Omental fat pad (tissue), 3 donors: ENCODE measurements at regions not wholly inside any gene's neighbourhood (a gene's known extent, or its start where the extent isn't known, plus 50 kb on each side); places are given as distances from the start of the nearest gene placed in this dataset.

Experiments used
- ATAC-seq: fragments of 150-250 bp; one replicate; pipeline ENCODE4 v1.9.1; 2016; ENCODE audit warnings: mild to moderate bottlenecking, moderate library complexity; ENCODE audit not compliant: low FRiP score
- DNase-seq: peaks from one replicate; pipeline ENCODE4 v3.0.0-alpha.2; 2019; ENCODE audit warnings: low spot score
- CTCF ChIP-seq, 3 donors: fragments of 450-650 bp; IDR thresholded peaks; one replicate each; pipeline ENCODE4 v1.5.1; 2016 to 2017; ENCODE audit warnings: antibody characterized with exemption in 3 of 3, mild to moderate bottlenecking in 3 of 3, moderate library complexity in 2 of 3

GRCh38 chr16:85254051-85254450, 141.8 kb upstream of the CIBAR2 start:
- ATAC-seq (no peak), DNase-seq (no peak)
- TF ChIP-seq CTCF (IDR thresholded peaks at IDR 0.05) = no peak

- ATAC-seq = no peak
- TF ChIP-seq CTCF (IDR thresholded peaks at IDR 0.05) = no peak
- DNase-seq = no peak
Measured at GRCh38 chr16:85254921-85255320, 142.6 kb upstream of the CIBAR2 start.

- no peak for ATAC-seq
- no peak for TF ChIP-seq CTCF (IDR thresholded peaks at IDR 0.05)
- no peak for DNase-seq
Measured at GRCh38 chr16:85255777-85256176, 143.5 kb upstream of the CIBAR2 start.

GRCh38 chr16:85256190-85256739, 144.0 kb upstream of the CIBAR2 start:
- ATAC-seq = no peak
- no peak for DNase-seq
- TF ChIP-seq CTCF (IDR thresholded peaks at IDR 0.05) = no peak

- TF ChIP-seq CTCF (IDR thresholded peaks at IDR 0.05) = no peak
- no peak for DNase-seq
- ATAC-seq = no peak
Measured at GRCh38 chr16:85257483-85257882, 145.2 kb upstream of the CIBAR2 start.

- no peak for TF ChIP-seq CTCF (IDR thresholded peaks at IDR 0.05)
- DNase-seq (no peak), ATAC-seq (no peak)
Measured at GRCh38 chr16:85258166-85258565, 145.9 kb upstream of the CIBAR2 start.

- DNase-seq (no peak), ATAC-seq (no peak)
- TF ChIP-seq CTCF (IDR thresholded peaks at IDR 0.05) = no peak
Measured at GRCh38 chr16:85258629-85259028, 146.4 kb upstream of the CIBAR2 start.
